Liver (tissue), 8 donors: ENCODE measurements at regions not wholly inside any gene's neighbourhood (a gene's known extent, or its start where the extent isn't known, plus 50 kb on each side); places are given as distances from the start of the nearest gene placed in this dataset.

Experiments
- DNase-seq: peaks from one replicate; pipeline ENCODE4 v3.0.0-alpha.2; 2017; ENCODE audit warnings: low spot score
- H3K27ac ChIP-seq, 2 donors: one replicate each; pipeline ENCODE4 v1.7.0; 2013; ENCODE audit warnings: inconsistent platforms in 2 of 2, low read length in 2 of 2, control low read depth in 1 of 2, low read depth in 1 of 2, mild to moderate bottlenecking in 1 of 2
- H3K27me3 ChIP-seq, 4 donors: one replicate each; pipeline versions ENCODE4 v1.6.1 to v1.7.0; 2013; ENCODE audit warnings: low read length in 3 of 4, inconsistent platforms in 1 of 4, mild to moderate bottlenecking in 1 of 4, moderate library complexity in 1 of 4; ENCODE audit not compliant: control insufficient read depth in 4 of 4, insufficient read depth in 4 of 4
- H3K36me3 ChIP-seq, 4 donors: one replicate each; pipeline versions ENCODE4 v1.6.1 to v1.7.0; 2013; ENCODE audit warnings: low read length in 3 of 4, mild to moderate bottlenecking in 3 of 4, low read depth in 1 of 4, moderate library complexity in 1 of 4; ENCODE audit not compliant: control insufficient read depth in 4 of 4, insufficient read depth in 3 of 4
- H3K4me1 ChIP-seq, 4 donors: one replicate each; pipeline versions ENCODE4 v1.6.1 to v1.7.0; 2013; ENCODE audit warnings: low read length in 3 of 4, mild to moderate bottlenecking in 3 of 4, moderate library complexity in 1 of 4; ENCODE audit not compliant: control insufficient read depth in 4 of 4, insufficient read depth in 4 of 4
- H3K4me3 ChIP-seq, 3 donors: one replicate each; pipeline versions ENCODE4 v1.6.1 to v1.7.0; 2013; ENCODE audit warnings: low read length in 3 of 3, control low read depth in 1 of 3, low read depth in 1 of 3, mild to moderate bottlenecking in 1 of 3
- H3K9ac ChIP-seq, 2 donors: one replicate each; pipeline ENCODE4 v1.7.0; 2013; ENCODE audit warnings: low read length in 2 of 2, mild to moderate bottlenecking in 2 of 2, moderate library complexity in 2 of 2, control low read depth in 1 of 2, low read depth in 1 of 2
- H3K9me3 ChIP-seq, 4 donors: one replicate each; pipeline versions ENCODE4 v1.6.1 to v1.7.0; 2013; ENCODE audit warnings: low read length in 3 of 4; ENCODE audit not compliant: control insufficient read depth in 4 of 4
- ATF3 ChIP-seq: IDR thresholded peaks from 2 replicates; pipeline ENCODE4 v1.6.1; 2016; ENCODE audit warnings: antibody characterized with exemption
- CTCF ChIP-seq: fragments of 150-350 bp; IDR thresholded peaks from 2 replicates; pipeline ENCODE4 v1.5.1; 2017; ENCODE audit warnings: improper control_type of control experiment, low read depth, low read length; ENCODE audit not compliant: missing input control
- EGR1 ChIP-seq, 2 donors: IDR thresholded peaks; 2 replicates each; pipeline ENCODE4 v1.6.1; 2016 to 2018; ENCODE audit warnings: antibody characterized with exemption in 2 of 2, low read depth in 2 of 2
- FOXA1 ChIP-seq: IDR thresholded peaks from 2 replicates; pipeline ENCODE4 v1.6.1; 2016; ENCODE audit warnings: antibody characterized with exemption
- FOXA2 ChIP-seq: IDR thresholded peaks from 2 replicates; pipeline ENCODE4 v1.6.1; 2016; ENCODE audit warnings: antibody characterized with exemption
- GABPA ChIP-seq, 2 donors: IDR thresholded peaks in 1 of 2; conservative IDR thresholded peaks in 1 of 2; 2 replicates each; pipeline ENCODE4 v1.6.1; 2016; ENCODE audit warnings: antibody characterized with exemption in 2 of 2, mild to moderate bottlenecking in 1 of 2, moderate library complexity in 1 of 2
- HNF4A ChIP-seq, 2 donors: conservative IDR thresholded peaks; 2 replicates each; pipeline ENCODE4 v1.6.1; 2016; ENCODE audit warnings: antibody characterized with exemption in 2 of 2, mild to moderate bottlenecking in 2 of 2
- HNF4G ChIP-seq: IDR thresholded peaks from 2 replicates; pipeline ENCODE4 v1.6.1; 2016; ENCODE audit warnings: antibody characterized with exemption
- JUND ChIP-seq, 2 donors: IDR thresholded peaks; 2 replicates each; pipeline ENCODE4 v1.6.1; 2016; ENCODE audit warnings: antibody characterized with exemption in 2 of 2
- NR2F2 ChIP-seq: IDR thresholded peaks from 2 replicates; pipeline ENCODE4 v1.6.1; 2016; ENCODE audit warnings: antibody characterized with exemption
- RAD21 ChIP-seq, 2 donors: IDR thresholded peaks; 2 replicates each; pipeline ENCODE4 v1.6.1; 2016; ENCODE audit warnings: antibody characterized with exemption in 2 of 2, mild to moderate bottlenecking in 2 of 2
- REST ChIP-seq: IDR thresholded peaks from 2 replicates; pipeline ENCODE4 v1.6.1; 2016; ENCODE audit warnings: antibody characterized with exemption, mild to moderate bottlenecking
- RXRA ChIP-seq, 2 donors: IDR thresholded peaks; 2 replicates each; pipeline ENCODE4 v1.6.1; 2017 to 2018; ENCODE audit warnings: antibody characterized with exemption in 2 of 2, mild to moderate bottlenecking in 1 of 2
- SP1 ChIP-seq: IDR thresholded peaks from 2 replicates; pipeline ENCODE4 v1.6.1; 2018; ENCODE audit warnings: antibody characterized with exemption, mild to moderate bottlenecking
- TAF1 ChIP-seq: conservative IDR thresholded peaks from 2 replicates; pipeline ENCODE4 v1.6.1; 2016; ENCODE audit warnings: antibody characterized with exemption, mild to moderate bottlenecking
- ZBTB33 ChIP-seq: IDR thresholded peaks from 2 replicates; pipeline ENCODE4 v1.6.1; 2016; ENCODE audit warnings: antibody characterized with exemption
- whole genome bisulfite sequencing: extraction: QIAGEN DNeasy Blood & Tissue Kit; methylation state at CpG from one replicate; pipeline ENCODE4 v1.1.7; 2013; 5-methylcytosine and 5-hydroxymethylcytosine counted together
- donor health status: healthy.
- donor health status: healthy.
- donor health status: healthy.
- donor health status: healthy.
- donor health status: healthy.

GRCh38 chr1:199302554-199302953 is 663.7 kb downstream of the PTPRC start:
- no peak overlapping the region for H3K9ac ChIP-seq
- H3K36me3 ChIP-seq = no peaks in the 10 kb centered on the region
- no peaks in the 10 kb centered on the region for H3K27me3 ChIP-seq
- no peak overlapping the region for H3K27ac ChIP-seq
- DNase-seq = no peak
- TF ChIP-seq GABPA (IDR thresholded peaks at IDR 0.05 in 1 of 2, conservative IDR thresholded peaks at IDR 0.05 in 1 of 2) (no peak), FOXA2 (no peak), NR2F2 (no peak), HNF4G (no peak), TAF1 (no peak), HNF4A (conservative IDR thresholded peaks at IDR 0.05) (no peak), ZBTB33 (no peak), JUND (IDR thresholded peaks at IDR 0.05) (no peak), RXRA (IDR thresholded peaks at IDR 0.05) (no peak), SP1 (no peak), FOXA1 (no peak), EGR1 (IDR thresholded peaks at IDR 0.05; ENCODE audit: low read depth in 2 of 2) (no peak), REST (no peak), ATF3 (no peak)
- H3K9me3 ChIP-seq = no peaks in the 10 kb centered on the region
- peaks cover 0 to 8% (median 3%) of the 10 kb centered on the region in 4 donors for H3K4me1 ChIP-seq
- H3K4me3 ChIP-seq = no peak overlapping the region

GRCh38 chr1:199303035-199303434 is 664.2 kb downstream of the PTPRC start:
- no peak overlapping the region for H3K9ac ChIP-seq
- peaks cover 0 to 8% (median 3%) of the 10 kb centered on the region in 4 donors for H3K4me1 ChIP-seq
- WGBS = 98% methylated on average over 2 of the region's 2 CpGs
- H3K27ac ChIP-seq = no peak overlapping the region
- H3K4me3 ChIP-seq = no peak overlapping the region
- H3K36me3 ChIP-seq = no peaks in the 10 kb centered on the region
- H3K27me3 ChIP-seq = no peaks in the 10 kb centered on the region
- no peak for DNase-seq
- no peaks in the 10 kb centered on the region for H3K9me3 ChIP-seq
- TF ChIP-seq RXRA (IDR thresholded peaks at IDR 0.05) = no peak

GRCh38 chr1:199305053-199305452 is 666.2 kb downstream of the PTPRC start:
- no peaks in the 10 kb centered on the region for H3K36me3 ChIP-seq
- WGBS = 81% methylated on average over 2 of the region's 2 CpGs
- no peak for DNase-seq
- peaks cover 0 to 8% (median 3%) of the 10 kb centered on the region in 4 donors for H3K4me1 ChIP-seq
- no peaks in the 10 kb centered on the region for H3K27me3 ChIP-seq
- no peak overlapping the region for H3K4me3 ChIP-seq
- no peak overlapping the region for H3K9ac ChIP-seq
- H3K27ac ChIP-seq = no peak overlapping the region
- no peaks in the 10 kb centered on the region for H3K9me3 ChIP-seq
- TF ChIP-seq RXRA (IDR thresholded peaks at IDR 0.05) (no peak), CTCF (no peak), JUND (IDR thresholded peaks at IDR 0.05) (no peak), HNF4A (conservative IDR thresholded peaks at IDR 0.05) (no peak), SP1 (no peak), ATF3 (no peak), TAF1 (no peak), FOXA1 (no peak), REST (no peak), RAD21 (IDR thresholded peaks at IDR 0.05) (no peak), EGR1 (IDR thresholded peaks at IDR 0.05; ENCODE audit: low read depth in 2 of 2) (no peak)
